Mesenteric fat pad (tissue), 1 donor: ENCODE measurements at regions not wholly inside any gene's neighbourhood (a gene's known extent, or its start where the extent isn't known, plus 50 kb on each side); places are given as distances from the start of the nearest gene placed in this dataset.
"Not testable (repeated sequence)": the region's sequence is repeated elsewhere in the genome, so short reads cannot be mapped to it uniquely, and the experiment has no call there.

Experiments used
- DNase-seq: peaks from one replicate; pipeline ENCODE4 v3.0.0-alpha.2; 2020; ENCODE audit warnings: low spot score
- donor health status: DM: yes; HTN: yes; CAD: no.

- DNase-seq: no peak
Observed at GRCh38 chr14:62497708-62498107, 547.5 kb downstream of the KCNH5 start.

- no peak for DNase-seq
Observed at GRCh38 chr14:62501021-62501750, 544.1 kb downstream of the KCNH5 start.

- no peak for DNase-seq
Observed at GRCh38 chr14:62505045-62505444, 540.2 kb downstream of the KCNH5 start.

- DNase-seq: not testable (repeated sequence)
Observed at GRCh38 chr14:62521309-62521708, 523.9 kb downstream of the KCNH5 start.

- no peak for DNase-seq
Observed at GRCh38 chr14:62528296-62528695, 517.0 kb downstream of the KCNH5 start.

- no peak for DNase-seq
Observed at GRCh38 chr14:62532181-62532580, 513.1 kb downstream of the KCNH5 start.

GRCh38 chr14:62546862-62547474 lies 498.3 kb downstream of the KCNH5 start:
- no peak for DNase-seq

GRCh38 chr14:62557416-62557815 lies 487.8 kb downstream of the KCNH5 start:
- DNase-seq: no peak

- no peak for DNase-seq
Observed at GRCh38 chr14:62558451-62558850, 486.8 kb downstream of the KCNH5 start.

- DNase-seq: no peak
Observed at GRCh38 chr14:62585247-62585646, 460.0 kb downstream of the KCNH5 start.

GRCh38 chr14:62592877-62593276 lies 452.4 kb downstream of the KCNH5 start:
- no peak for DNase-seq

GRCh38 chr14:62597143-62597542 lies 448.1 kb downstream of the KCNH5 start:
- no peak for DNase-seq

- no peak for DNase-seq
Observed at GRCh38 chr14:62599616-62600385, 445.5 kb downstream of the KCNH5 start.

- DNase-seq: no peak
Observed at GRCh38 chr14:62602712-62603111, 442.5 kb downstream of the KCNH5 start.

GRCh38 chr14:62604524-62604923 lies 440.7 kb downstream of the KCNH5 start:
- DNase-seq: no peak

- no peak for DNase-seq
Observed at GRCh38 chr14:62614122-62614521, 431.1 kb downstream of the KCNH5 start.

GRCh38 chr14:62616668-62617067 lies 428.6 kb downstream of the KCNH5 start:
- no peak for DNase-seq

GRCh38 chr14:62626416-62626815 lies 418.8 kb downstream of the KCNH5 start:
- DNase-seq: no peak

- DNase-seq: no peak
Observed at GRCh38 chr14:62629176-62629725, 416.0 kb downstream of the KCNH5 start.

- DNase-seq: no peak
Observed at GRCh38 chr14:62631176-62631575, 414.1 kb downstream of the KCNH5 start.

GRCh38 chr14:62632771-62633170 lies 412.5 kb downstream of the KCNH5 start:
- no peak for DNase-seq

- DNase-seq: no peak
Observed at GRCh38 chr14:62645649-62646048, 399.6 kb downstream of the KCNH5 start.
